ENCODE measurements at regions not wholly inside any gene's neighbourhood (a gene's known extent, or its start where the extent isn't known, plus 50 kb on each side); places are given as distances from the start of the nearest gene placed in this dataset.

GRCh38 chr4:144206711-144207110, 66.2 kb upstream of the GYPA start:
- H3K4ac ChIP-seq (replicated peaks; ENCODE audit: insufficient read length, low read depth, low read length), result no peak overlapping the region
- no peak overlapping the region for H3K14ac ChIP-seq (ENCODE audit: insufficient read length)
- H2AFZ ChIP-seq (ENCODE audit: low read length), result no peak overlapping the region
- H3K23ac ChIP-seq (ENCODE audit: insufficient read length), result no peak overlapping the region
- 81% methylated on average over 1 of the region's 1 CpG; no CpG with 5 or more reads in 1 of the 2 experiments for WGBS, 2 experiments (ENCODE audit: extremely low coverage in 1 of 2, insufficient coverage in 1 of 2, insufficient read length in 1 of 2, insufficient replicate concordance in 2 of 2, low coverage in 1 of 2, low lambda C conversion rate in 2 of 2, missing lambda C conversion rate in 1 of 2)
- no peaks in the 10 kb centered on the region for H3K23me2 ChIP-seq (ENCODE audit: low read depth, low read length)
- H2BK12ac ChIP-seq (ENCODE audit: low read depth, low read length), result no peak overlapping the region
- no peak overlapping the region for H2BK120ac ChIP-seq (replicated peaks; ENCODE audit: low read depth, low read length)
- no peaks in the 10 kb centered on the region for H3K79me2 ChIP-seq (ENCODE audit: control insufficient read depth in 1 of 2, insufficient read depth in 2 of 2, low read length in 2 of 2)
- H3K56ac ChIP-seq (replicated peaks; ENCODE audit: insufficient read length, low read depth, low read length), result no peak overlapping the region
- H3K4me1 ChIP-seq (replicated peaks in 1 of 4; ENCODE audit: control insufficient read depth in 3 of 4, insufficient read depth in 4 of 4, low read length in 3 of 4), result no peaks in the 10 kb centered on the region
- H3K9ac ChIP-seq (replicated peaks in 1 of 4; ENCODE audit: extremely low read depth in 1 of 4, low read depth in 3 of 4, low read length in 3 of 4), result no peak overlapping the region
- H3K4me3 ChIP-seq (ENCODE audit: extremely low read depth in 1 of 4, insufficient read depth in 2 of 4, low read depth in 3 of 4, low read length in 4 of 4), result no peak overlapping the region
- H3K4me2 ChIP-seq (ENCODE audit: insufficient read depth in 1 of 2, low read depth in 2 of 2, low read length in 2 of 2), result no peak overlapping the region
- no peak overlapping the region for H3K18ac ChIP-seq (ENCODE audit: extremely low read depth, low read length)
- no peak overlapping the region for H3K27ac ChIP-seq (ENCODE audit: low read depth, low read length)
- H4K8ac ChIP-seq (ENCODE audit: extremely low read depth, insufficient read depth, low read length), result no peak overlapping the region
- no peak for DNase-seq (ENCODE audit: low read depth in 1 of 2, low spot score in 2 of 2)
- no peak overlapping the region for H4K5ac ChIP-seq (ENCODE audit: insufficient read length, low read depth, low read length)
- H2BK20ac ChIP-seq (ENCODE audit: low read length), result no peak overlapping the region
- no peaks in the 10 kb centered on the region for H3K9me3 ChIP-seq (ENCODE audit: insufficient read depth in 2 of 2, low read depth in 1 of 2, low read length in 1 of 2)
- H2AK5ac ChIP-seq (ENCODE audit: low read depth, low read length), result no peak overlapping the region
- no peak overlapping the region for H2BK5ac ChIP-seq (ENCODE audit: low read depth, low read length)
- no peaks in the 10 kb centered on the region for H3K36me3 ChIP-seq (ENCODE audit: control insufficient read depth in 2 of 4, insufficient read depth in 4 of 4, low read length in 3 of 4)
- ChIA-PET CTCF (ENCODE audit: partially characterized antibody) (no interaction called here), POLR2A (ENCODE audit: partially characterized antibody) (no interaction called here)
- no peak for FAIRE-seq
- H4K91ac ChIP-seq (replicated peaks; ENCODE audit: insufficient read length, low read length), result no peak overlapping the region
- no peak overlapping the region for H2BK15ac ChIP-seq (ENCODE audit: low read length)
- TF ChIP-seq RXRA (IDR thresholded peaks at IDR 0.05; ENCODE audit: insufficient read depth, low read depth, low read length), result no peak
- H3K27me3 ChIP-seq (replicated peaks in 1 of 4; ENCODE audit: control insufficient read depth in 3 of 4, extremely low read depth in 1 of 4, insufficient read depth in 3 of 4, low read length in 3 of 4), result no peaks in the 10 kb centered on the region
- H4K20me1 ChIP-seq (replicated peaks in 1 of 2; ENCODE audit: control insufficient read depth in 1 of 2, insufficient read depth in 2 of 2, low read length in 2 of 2), result no peaks in the 10 kb centered on the region
- H3K79me1 ChIP-seq (ENCODE audit: low read depth, low read length), result no peaks in the 10 kb centered on the region; the same call in 1 of the 2 replicates

Measured in H1 (cell line).